Testis (tissue), 2 donors: ENCODE measurements at regions not wholly inside any gene's neighbourhood (a gene's known extent, or its start where the extent isn't known, plus 50 kb on each side); places are given as distances from the start of the nearest gene placed in this dataset.

Source experiments
- POLR2A ChIP-seq: fragments of 450-650 bp; IDR thresholded peaks from one replicate; pipeline ENCODE4 v1.6.1; 2017; ENCODE audit warnings: antibody characterized with exemption, mild to moderate bottlenecking, moderate library complexity
- TF ChIP-seq, protein P1 (sequence below), 3 experiments: fragments of 450-650 bp in 2 of 3; fragments of 200-600 bp in 1 of 3; sonication (generic) in 1 of 3; IDR thresholded peaks; one replicate each; pipeline ENCODE4 v1.5.1; 2016 to 2019; ENCODE audit warnings: antibody characterized with exemption in 3 of 3, mild to moderate bottlenecking in 2 of 3, moderate library complexity in 1 of 3

DNA sequence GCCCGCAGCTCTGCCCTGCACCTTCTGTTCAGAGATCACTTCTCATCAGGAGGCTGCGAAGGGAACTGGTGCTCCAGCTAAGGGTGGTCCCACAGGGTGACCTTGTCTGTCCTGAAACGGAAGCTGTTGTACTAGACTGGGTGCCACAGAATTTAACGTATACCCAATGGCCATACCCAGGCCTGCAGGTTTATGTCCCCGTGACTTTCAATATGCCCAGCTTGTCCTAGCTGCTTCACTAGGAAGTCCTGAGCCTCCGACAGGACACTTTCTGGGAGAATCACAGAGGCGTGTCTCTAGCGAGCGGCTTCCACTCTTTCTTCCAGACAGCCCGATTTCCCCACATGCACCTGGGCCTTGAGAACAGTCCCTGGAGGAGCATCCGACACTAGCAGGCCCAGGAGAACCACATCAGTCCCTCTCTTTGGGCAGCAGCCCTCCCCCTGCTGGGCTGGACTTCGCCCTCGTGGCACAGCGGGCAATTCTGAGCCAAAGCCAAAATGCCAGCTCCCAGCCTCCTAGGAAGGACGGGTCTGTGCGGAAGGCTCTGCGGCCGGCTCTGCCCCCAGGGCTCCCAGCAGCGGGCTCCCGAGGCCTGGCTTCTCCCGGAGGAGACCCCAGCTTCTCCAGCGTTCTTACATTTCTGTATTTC lies 91.9 kb upstream of the OTOS start:
- TF ChIP-seq, protein P1, sequence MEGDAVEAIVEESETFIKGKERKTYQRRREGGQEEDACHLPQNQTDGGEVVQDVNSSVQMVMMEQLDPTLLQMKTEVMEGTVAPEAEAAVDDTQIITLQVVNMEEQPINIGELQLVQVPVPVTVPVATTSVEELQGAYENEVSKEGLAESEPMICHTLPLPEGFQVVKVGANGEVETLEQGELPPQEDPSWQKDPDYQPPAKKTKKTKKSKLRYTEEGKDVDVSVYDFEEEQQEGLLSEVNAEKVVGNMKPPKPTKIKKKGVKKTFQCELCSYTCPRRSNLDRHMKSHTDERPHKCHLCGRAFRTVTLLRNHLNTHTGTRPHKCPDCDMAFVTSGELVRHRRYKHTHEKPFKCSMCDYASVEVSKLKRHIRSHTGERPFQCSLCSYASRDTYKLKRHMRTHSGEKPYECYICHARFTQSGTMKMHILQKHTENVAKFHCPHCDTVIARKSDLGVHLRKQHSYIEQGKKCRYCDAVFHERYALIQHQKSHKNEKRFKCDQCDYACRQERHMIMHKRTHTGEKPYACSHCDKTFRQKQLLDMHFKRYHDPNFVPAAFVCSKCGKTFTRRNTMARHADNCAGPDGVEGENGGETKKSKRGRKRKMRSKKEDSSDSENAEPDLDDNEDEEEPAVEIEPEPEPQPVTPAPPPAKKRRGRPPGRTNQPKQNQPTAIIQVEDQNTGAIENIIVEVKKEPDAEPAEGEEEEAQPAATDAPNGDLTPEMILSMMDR (IDR thresholded peaks at IDR 0.05), result no peak
- TF ChIP-seq POLR2A, result no peak
